VCaP (cell line): ENCODE measurements at regions not wholly inside any gene's neighbourhood (a gene's known extent, or its start where the extent isn't known, plus 50 kb on each side); places are given as distances from the start of the nearest gene placed in this dataset.

ENCODE experiments used
- H3K27ac ChIP-seq: fragments of 450-650 bp; 2 replicates; pipeline ENCODE4 v1.5.1; 2017
- TF ChIP-seq, protein P1 (sequence below): fragments of 450-650 bp; conservative IDR thresholded peaks from 2 replicates; pipeline ENCODE4 v1.5.1; 2017; ENCODE audit warnings: mild to moderate bottlenecking, moderate library complexity

DNA sequence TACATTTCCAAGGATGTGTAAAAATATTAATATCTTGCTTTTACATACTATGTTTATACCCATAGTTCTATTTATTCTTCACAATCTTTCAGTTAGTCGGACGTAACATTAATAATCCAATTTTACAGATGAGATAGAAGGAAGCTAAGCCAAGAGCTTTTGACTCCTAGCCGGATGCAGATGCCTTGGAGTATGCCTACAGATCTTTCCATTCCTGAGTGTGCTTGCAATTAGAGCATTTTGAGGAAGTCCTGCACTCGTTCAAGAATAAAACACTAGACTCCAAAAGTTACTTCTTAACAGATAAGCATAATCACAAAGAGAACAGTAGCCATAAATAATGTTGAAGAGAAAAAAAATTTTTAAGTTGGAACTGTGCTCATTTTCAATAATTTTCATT lies 337.6 kb upstream of the CLEC14A start:
- TF ChIP-seq, protein P1, sequence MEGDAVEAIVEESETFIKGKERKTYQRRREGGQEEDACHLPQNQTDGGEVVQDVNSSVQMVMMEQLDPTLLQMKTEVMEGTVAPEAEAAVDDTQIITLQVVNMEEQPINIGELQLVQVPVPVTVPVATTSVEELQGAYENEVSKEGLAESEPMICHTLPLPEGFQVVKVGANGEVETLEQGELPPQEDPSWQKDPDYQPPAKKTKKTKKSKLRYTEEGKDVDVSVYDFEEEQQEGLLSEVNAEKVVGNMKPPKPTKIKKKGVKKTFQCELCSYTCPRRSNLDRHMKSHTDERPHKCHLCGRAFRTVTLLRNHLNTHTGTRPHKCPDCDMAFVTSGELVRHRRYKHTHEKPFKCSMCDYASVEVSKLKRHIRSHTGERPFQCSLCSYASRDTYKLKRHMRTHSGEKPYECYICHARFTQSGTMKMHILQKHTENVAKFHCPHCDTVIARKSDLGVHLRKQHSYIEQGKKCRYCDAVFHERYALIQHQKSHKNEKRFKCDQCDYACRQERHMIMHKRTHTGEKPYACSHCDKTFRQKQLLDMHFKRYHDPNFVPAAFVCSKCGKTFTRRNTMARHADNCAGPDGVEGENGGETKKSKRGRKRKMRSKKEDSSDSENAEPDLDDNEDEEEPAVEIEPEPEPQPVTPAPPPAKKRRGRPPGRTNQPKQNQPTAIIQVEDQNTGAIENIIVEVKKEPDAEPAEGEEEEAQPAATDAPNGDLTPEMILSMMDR = no peak
- H3K27ac ChIP-seq = no peak overlapping the region

DNA sequence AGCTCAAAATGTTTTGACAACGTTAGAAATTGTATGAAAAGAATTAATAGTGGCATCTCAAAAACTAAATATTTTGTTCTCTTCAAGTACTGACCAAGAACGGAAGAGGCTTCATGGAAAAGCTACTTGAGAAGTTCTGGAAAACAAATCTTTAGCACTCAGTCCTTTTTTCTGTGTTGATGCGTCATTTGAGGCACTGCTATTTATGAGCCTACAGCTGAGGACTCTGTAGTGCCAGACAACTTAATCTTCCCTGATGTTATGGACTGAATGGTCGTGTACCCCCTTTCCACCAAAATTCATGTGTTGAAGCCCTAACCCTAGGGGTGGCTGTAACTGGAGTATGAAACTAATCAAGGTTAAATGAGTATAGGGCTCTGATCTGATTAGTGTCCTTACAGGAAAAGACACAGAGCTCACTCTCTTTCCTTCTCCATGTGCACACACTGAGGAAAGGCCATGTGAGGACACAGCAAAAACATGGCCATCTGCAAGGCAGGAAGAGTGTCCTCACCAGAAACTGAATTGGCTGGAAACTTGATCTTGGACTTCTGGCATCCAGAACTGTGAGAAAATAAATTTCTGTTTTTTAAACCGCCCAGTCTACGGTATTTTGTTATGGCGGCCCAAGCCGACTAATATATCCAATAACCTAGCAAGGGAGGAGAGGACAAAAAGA lies 337.0 kb upstream of the CLEC14A start:
- no peak overlapping the region for H3K27ac ChIP-seq
- TF ChIP-seq, protein P1 = no peak

DNA sequence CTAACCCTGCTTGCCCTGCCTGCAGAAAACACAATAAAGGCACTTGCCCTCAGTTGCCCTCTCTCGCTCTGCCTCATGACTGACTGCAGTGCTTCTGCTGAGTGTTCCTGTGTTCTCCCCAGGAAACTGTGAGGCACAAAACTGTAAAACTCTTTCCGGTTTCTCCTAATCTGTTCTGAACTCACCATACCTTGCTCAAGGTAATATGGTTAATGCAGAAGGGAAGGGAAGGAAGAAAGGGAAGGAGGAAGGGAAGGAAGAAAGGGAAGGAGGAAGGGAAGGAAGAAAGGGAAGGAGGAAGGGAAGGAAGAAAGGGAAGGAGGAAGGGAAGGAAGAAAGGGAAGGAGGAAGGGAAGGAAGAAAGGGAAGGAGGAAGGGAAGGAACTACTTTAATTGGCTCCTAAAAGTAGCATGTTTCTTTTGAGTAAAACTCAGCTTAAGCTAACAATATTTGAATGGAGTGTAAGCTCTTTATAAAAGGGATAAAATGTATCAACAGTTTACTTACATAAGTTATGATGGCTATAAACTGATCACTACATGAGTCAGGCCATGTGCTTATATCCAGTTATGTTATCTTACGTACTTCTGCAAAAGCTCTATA lies 334.0 kb upstream of the CLEC14A start:
- no peak overlapping the region for H3K27ac ChIP-seq
- TF ChIP-seq, protein P1 = no peak

DNA sequence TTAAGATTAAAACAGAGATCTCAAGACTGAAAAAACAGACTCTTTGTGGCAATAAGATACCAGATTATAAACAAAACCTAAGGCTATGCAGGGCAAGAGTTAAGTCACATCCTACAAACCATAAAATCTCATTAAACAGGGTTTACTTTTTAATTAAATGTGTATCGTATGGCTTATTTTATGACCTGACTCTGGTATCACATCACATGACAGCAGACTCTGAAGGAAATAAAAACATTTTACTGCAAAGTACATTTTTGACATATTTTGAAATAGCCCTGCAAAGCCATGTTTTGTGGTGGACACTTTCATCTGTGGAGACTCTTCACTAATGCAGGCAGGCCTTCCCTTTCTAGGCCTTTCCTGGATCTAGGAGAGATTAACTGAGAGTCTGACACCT lies 327.6 kb upstream of the CLEC14A start:
- TF ChIP-seq, protein P1 = no peak
- no peak overlapping the region for H3K27ac ChIP-seq

DNA sequence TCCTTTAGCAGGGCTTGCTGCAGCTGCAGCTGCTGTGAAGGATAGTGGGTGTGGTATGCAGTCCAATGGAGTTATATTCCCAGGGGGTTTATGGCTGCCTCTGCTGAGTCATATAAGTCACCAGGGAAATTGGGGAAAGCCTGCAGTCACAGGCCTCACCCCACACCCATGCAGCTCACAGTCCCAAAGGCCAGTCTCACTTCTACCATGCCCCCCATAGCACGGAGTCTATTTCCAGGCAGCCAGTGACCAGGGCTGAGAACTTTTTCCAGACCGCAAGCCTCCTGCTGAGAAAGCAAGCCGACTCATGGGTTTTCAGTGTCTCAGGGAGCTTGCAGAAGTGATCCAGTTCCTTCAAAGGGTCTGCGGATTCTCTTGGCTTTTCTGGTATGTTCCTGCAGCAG lies 322.4 kb upstream of the CLEC14A start:
- TF ChIP-seq, protein P1 = no peak
- no peak overlapping the region for H3K27ac ChIP-seq

DNA sequence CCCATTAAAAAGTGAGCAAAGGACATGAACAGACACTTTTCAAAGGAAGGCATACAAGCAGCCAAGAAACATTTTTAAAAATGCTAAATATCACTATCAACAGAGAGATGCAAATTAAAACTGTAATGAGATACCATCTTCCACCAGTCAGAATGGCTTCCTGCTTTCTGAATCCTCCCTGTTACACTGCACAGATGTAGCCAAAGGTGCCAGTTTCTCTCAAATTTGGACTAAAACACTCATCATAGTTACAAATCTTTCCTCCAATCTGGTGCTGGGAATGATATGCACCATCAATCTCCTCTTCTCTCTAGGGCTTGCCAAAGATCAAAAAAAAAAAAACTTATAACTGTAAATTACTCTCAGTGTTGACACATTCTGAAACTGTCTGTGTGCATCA lies 311.8 kb upstream of the CLEC14A start:
- TF ChIP-seq, protein P1 = no peak
- H3K27ac ChIP-seq = no peak overlapping the region

DNA sequence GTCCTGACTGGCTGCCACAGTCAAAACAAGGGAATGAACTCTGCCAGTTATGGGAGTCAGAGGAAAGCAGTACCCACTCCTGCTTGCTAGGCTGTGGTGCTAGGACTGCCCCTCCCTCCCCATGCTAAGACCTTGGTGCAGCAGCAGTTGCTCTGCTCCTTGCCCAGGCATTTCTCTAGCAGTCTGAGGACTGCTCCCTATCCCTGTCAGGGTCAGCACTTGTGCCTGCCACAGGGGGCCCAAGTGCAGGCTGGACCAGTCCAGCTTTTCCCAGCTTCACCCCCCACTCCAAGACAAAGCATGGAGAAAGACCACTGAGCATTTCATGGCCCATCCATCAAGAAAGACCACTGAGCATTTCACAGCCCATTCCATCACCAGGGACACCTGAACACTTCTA lies 305.8 kb upstream of the CLEC14A start:
- TF ChIP-seq, protein P1 = no peak
- H3K27ac ChIP-seq = no peak overlapping the region
